ENCODE measurements at regions not wholly inside any gene's neighbourhood (a gene's known extent, or its start where the extent isn't known, plus 50 kb on each side); places are given as distances from the start of the nearest gene placed in this dataset.

- TF ChIP-seq, protein P1, sequence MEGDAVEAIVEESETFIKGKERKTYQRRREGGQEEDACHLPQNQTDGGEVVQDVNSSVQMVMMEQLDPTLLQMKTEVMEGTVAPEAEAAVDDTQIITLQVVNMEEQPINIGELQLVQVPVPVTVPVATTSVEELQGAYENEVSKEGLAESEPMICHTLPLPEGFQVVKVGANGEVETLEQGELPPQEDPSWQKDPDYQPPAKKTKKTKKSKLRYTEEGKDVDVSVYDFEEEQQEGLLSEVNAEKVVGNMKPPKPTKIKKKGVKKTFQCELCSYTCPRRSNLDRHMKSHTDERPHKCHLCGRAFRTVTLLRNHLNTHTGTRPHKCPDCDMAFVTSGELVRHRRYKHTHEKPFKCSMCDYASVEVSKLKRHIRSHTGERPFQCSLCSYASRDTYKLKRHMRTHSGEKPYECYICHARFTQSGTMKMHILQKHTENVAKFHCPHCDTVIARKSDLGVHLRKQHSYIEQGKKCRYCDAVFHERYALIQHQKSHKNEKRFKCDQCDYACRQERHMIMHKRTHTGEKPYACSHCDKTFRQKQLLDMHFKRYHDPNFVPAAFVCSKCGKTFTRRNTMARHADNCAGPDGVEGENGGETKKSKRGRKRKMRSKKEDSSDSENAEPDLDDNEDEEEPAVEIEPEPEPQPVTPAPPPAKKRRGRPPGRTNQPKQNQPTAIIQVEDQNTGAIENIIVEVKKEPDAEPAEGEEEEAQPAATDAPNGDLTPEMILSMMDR (IDR thresholded peaks at IDR 0.05; ENCODE audit: low read depth, low read length), result no peak
- H3K4me3 ChIP-seq (ENCODE audit: low read depth, low read length), result no peak overlapping the region
- DNase-seq (ENCODE audit: low read depth, low spot score), result no peak
- in situ Hi-C loops (cut with HindIII; ENCODE audit: low sequenced_read_pairs), result no loop called here
These were observed 57.6 kb downstream of the TMEM174 start for GRCh38 chr5:73230264-73231245.

DNA sequence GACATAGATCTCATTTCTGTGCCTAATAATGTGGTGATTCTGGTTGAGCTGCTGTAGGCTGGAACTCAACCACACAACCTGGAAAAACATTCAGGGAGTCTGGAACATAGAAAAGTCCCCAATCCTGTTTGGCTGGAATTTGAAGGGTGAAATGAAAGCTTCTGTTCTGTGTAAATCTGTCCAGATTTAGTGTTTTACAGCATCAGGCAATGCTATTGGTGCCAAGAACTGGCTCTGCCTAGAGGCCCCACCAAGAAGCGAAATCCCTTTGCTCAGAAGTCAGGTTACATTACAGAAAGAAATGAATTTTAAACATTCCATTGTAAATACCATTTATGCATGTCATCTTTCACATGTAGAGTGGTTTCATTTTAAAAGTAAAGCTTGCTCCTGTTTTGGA lies 56.3 kb downstream of the TMEM174 start:
- TF ChIP-seq, protein P1 (IDR thresholded peaks at IDR 0.05; ENCODE audit: low read depth, low read length), result no peak
- DNase-seq (ENCODE audit: low read depth, low spot score), result peak; percentile 54
- in situ Hi-C loops (cut with HindIII; ENCODE audit: low sequenced_read_pairs), result no loop called here
- H3K4me3 ChIP-seq (ENCODE audit: low read depth, low read length), result no peak overlapping the region

DNA sequence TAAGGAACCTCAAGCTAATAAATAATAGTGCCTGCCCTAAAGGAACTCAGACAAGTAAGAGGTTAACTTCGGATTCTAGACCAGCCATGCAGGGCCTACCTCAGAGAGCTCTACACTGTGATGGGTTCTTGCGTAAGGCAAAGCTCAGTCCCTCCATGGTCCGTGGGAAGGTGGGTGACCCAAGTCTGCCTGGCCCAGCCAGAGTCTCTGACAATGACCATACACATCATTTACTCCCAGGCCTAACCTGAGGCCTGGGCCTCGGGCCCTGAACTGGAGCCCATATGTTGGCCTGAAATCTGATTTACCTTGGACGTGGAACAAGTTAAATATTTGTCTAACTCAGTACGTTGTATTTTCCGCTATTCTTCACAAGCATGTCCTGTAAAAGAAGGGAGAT lies 55.1 kb downstream of the TMEM174 start:
- in situ Hi-C loops (cut with HindIII; ENCODE audit: low sequenced_read_pairs), result no loop called here
- H3K4me3 ChIP-seq (ENCODE audit: low read depth, low read length), result no peak overlapping the region
- TF ChIP-seq, protein P1 (IDR thresholded peaks at IDR 0.05; ENCODE audit: low read depth, low read length), result no peak
- no peak for DNase-seq (ENCODE audit: low read depth, low spot score)
